Lower lobe of right lung (tissue), 2 donors: ENCODE measurements at regions not wholly inside any gene's neighbourhood (a gene's known extent, or its start where the extent isn't known, plus 50 kb on each side); places are given as distances from the start of the nearest gene placed in this dataset.

Source experiments
- ATAC-seq, 2 donors: fragments of 200-7000 bp; cut with Tn5 transposase; one replicate each; pipeline ENCODE4 v1.9.1; 2020 to 2022; ENCODE audit warnings: mild to moderate bottlenecking in 2 of 2, moderate library complexity in 2 of 2
- DNase-seq: peaks from one replicate; pipeline ENCODE4 v3.0.0-alpha.2; 2020
- H3K27ac ChIP-seq: fragments of 200-600 bp; one replicate; pipeline ENCODE4 v1.8.0; 2022
- H3K27me3 ChIP-seq: fragments of 200-600 bp; one replicate; pipeline ENCODE4 v1.8.0; 2022; ENCODE audit warnings: low read depth
- H3K36me3 ChIP-seq: fragments of 200-600 bp; one replicate; pipeline ENCODE4 v1.8.0; 2022; ENCODE audit warnings: mild to moderate bottlenecking
- H3K4me1 ChIP-seq: fragments of 200-600 bp; one replicate; pipeline ENCODE4 v1.8.0; 2022
- H3K4me3 ChIP-seq: fragments of 200-600 bp; one replicate; pipeline ENCODE4 v1.8.0; 2022; ENCODE audit warnings: mild to moderate bottlenecking
- H3K9me3 ChIP-seq: fragments of 200-600 bp; one replicate; pipeline ENCODE4 v1.8.0; 2022
- CTCF ChIP-seq: fragments of 200-600 bp; IDR thresholded peaks from one replicate; pipeline ENCODE4 v1.8.0; 2022; ENCODE audit warnings: antibody characterized with exemption, mild to moderate bottlenecking
- intact Hi-C: fragments of 100-400 bp; cut with DNase I; formaldehyde crosslinking; loops from one replicate; pipeline ENCODE4 v1.11.0; 2022
- donor health status: DM: no; HTN: yes; CAD: no; lungs with severe emphysema.

- Histone ChIP-seq H3K9me3 (no peaks in the 10 kb centered on the region), H3K4me3 (no peak overlapping the region), H3K4me1 (no peaks in the 10 kb centered on the region), H3K36me3 (no peaks in the 10 kb centered on the region), H3K27ac (no peak overlapping the region), H3K27me3 (no peaks in the 10 kb centered on the region)
- DNase-seq (no peak), ATAC-seq (no peak)
- TF ChIP-seq CTCF = no peak
- intact Hi-C loops = no loop called here
These were observed 118.9 kb upstream of the NHSL1 start for GRCh38 chr6:138618168-138618567.

GRCh38 chr6:138620630-138621029, 121.3 kb upstream of the NHSL1 start:
- DNase-seq (no peak), ATAC-seq (no peak)
- intact Hi-C loops = no loop called here

GRCh38 chr6:138622967-138623366, 123.7 kb upstream of the NHSL1 start:
- DNase-seq (no peak), ATAC-seq (no peak)
- no peaks in the 10 kb centered on the region for H3K36me3 ChIP-seq
- H3K27ac ChIP-seq = no peak overlapping the region
- no peaks in the 10 kb centered on the region for H3K4me1 ChIP-seq
- TF ChIP-seq CTCF = no peak
- H3K9me3 ChIP-seq = no peaks in the 10 kb centered on the region
- intact Hi-C loops = no loop called here
- no peak overlapping the region for H3K4me3 ChIP-seq
- H3K27me3 ChIP-seq = no peaks in the 10 kb centered on the region

More at GRCh38 chr6:138620630-138621029, 121.3 kb upstream of the NHSL1 start:
- Histone ChIP-seq H3K36me3 (no peaks in the 10 kb centered on the region), H3K4me1 (no peaks in the 10 kb centered on the region), H3K27me3 (no peaks in the 10 kb centered on the region), H3K27ac (no peak overlapping the region), H3K4me3 (no peak overlapping the region), H3K9me3 (no peaks in the 10 kb centered on the region)
- TF ChIP-seq CTCF = no peak

- no peak for TF ChIP-seq CTCF
- Histone ChIP-seq H3K36me3 (no peaks in the 10 kb centered on the region), H3K27ac (no peak overlapping the region), H3K4me1 (no peaks in the 10 kb centered on the region), H3K4me3 (no peak overlapping the region), H3K27me3 (no peaks in the 10 kb centered on the region), H3K9me3 (no peaks in the 10 kb centered on the region)
- no peak for ATAC-seq
- intact Hi-C loops = no loop called here
- DNase-seq = no peak
These were observed 132.3 kb upstream of the NHSL1 start for GRCh38 chr6:138631566-138631965.

- no peaks in the 10 kb centered on the region for H3K27me3 ChIP-seq
- no peak for DNase-seq
- H3K4me3 ChIP-seq = no peak overlapping the region
- no peaks in the 10 kb centered on the region for H3K36me3 ChIP-seq
- no peaks in the 10 kb centered on the region for H3K9me3 ChIP-seq
- no peak for ATAC-seq
- H3K27ac ChIP-seq = no peak overlapping the region
- no peaks in the 10 kb centered on the region for H3K4me1 ChIP-seq
- TF ChIP-seq CTCF = no peak
- intact Hi-C loops = no loop called here
These were observed 135.7 kb upstream of the CCDC28A start for GRCh38 chr6:138637822-138638221.

- H3K36me3 ChIP-seq = no peaks in the 10 kb centered on the region
- no peak for ATAC-seq
- H3K9me3 ChIP-seq = no peaks in the 10 kb centered on the region
- no peak overlapping the region for H3K4me3 ChIP-seq
- intact Hi-C loops = no loop called here
- no peaks in the 10 kb centered on the region for H3K4me1 ChIP-seq
- no peak for DNase-seq
- H3K27me3 ChIP-seq = no peaks in the 10 kb centered on the region
- no peak overlapping the region for H3K27ac ChIP-seq
- no peak for TF ChIP-seq CTCF
These were observed 135.0 kb upstream of the CCDC28A start for GRCh38 chr6:138638604-138639003.
